ENCODE measurements at regions not wholly inside any gene's neighbourhood (a gene's known extent, or its start where the extent isn't known, plus 50 kb on each side); places are given as distances from the start of the nearest gene placed in this dataset.
"Not testable (repeated sequence)": the region's sequence is repeated elsewhere in the genome, so short reads cannot be mapped to it uniquely, and the experiment has no call there.

DNA sequence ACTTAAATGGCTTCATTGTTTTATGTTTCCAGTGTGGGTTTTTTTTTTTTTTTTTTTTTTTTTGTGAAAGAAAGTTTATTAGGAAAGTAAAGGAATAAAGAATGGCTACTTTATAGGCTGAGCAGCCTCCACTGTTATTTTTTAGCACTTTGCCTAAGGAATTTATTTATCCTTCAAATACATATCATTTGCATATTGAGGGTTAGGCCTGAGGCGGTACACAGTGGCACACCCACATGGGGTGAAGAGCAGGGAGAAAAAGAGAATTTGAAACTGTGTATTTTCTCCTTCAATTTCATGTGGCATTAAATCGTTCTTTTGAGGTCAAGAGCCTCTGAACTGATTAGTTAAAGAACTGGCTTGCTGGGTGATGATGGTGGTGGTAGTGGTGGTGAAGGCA is 1977.1 kb downstream of the KHDRBS2 start:
- WGBS = 65% methylated on average over 2 of the region's 2 CpGs
- H3K4me3 ChIP-seq (ENCODE audit: insufficient read depth in 1 of 2, low read depth in 1 of 2, low read length in 2 of 2) = not testable (repeated sequence)

More for the DNA sequence above, 1977.1 kb downstream of the KHDRBS2 start:
- H3K4me1 ChIP-seq (ENCODE audit: control insufficient read depth, insufficient read depth, low read depth, low read length); H3K36me3 ChIP-seq (ENCODE audit: control insufficient read depth in 1 of 2, insufficient read depth in 2 of 2, low read depth in 1 of 2, low read length in 2 of 2); H2BK5ac ChIP-seq (ENCODE audit: low read depth, low read length, poor library complexity, severe bottlenecking); H3K9me3 ChIP-seq (ENCODE audit: control insufficient read depth, low read length); H4K91ac ChIP-seq (ENCODE audit: low read length); H3K4me2 ChIP-seq (ENCODE audit: low read length, poor library complexity, severe bottlenecking); H2BK12ac ChIP-seq (ENCODE audit: low read length in 2 of 2); H3K27ac ChIP-seq (ENCODE audit: low read length, poor library complexity, severe bottlenecking); H3K9ac ChIP-seq (ENCODE audit: low read length); DNase-seq; H4K8ac ChIP-seq (ENCODE audit: low read length); H2BK15ac ChIP-seq (ENCODE audit: low read depth, poor library complexity, severe bottlenecking); H3K23ac ChIP-seq (ENCODE audit: low read length in 2 of 2); H2BK120ac ChIP-seq (ENCODE audit: low read depth, low read length); H2AK5ac ChIP-seq (ENCODE audit: low read length, severe bottlenecking); H3K14ac ChIP-seq (ENCODE audit: low read length in 2 of 2); H3K4ac ChIP-seq (ENCODE audit: low read depth in 1 of 2, low read length in 2 of 2); H3K27me3 ChIP-seq (ENCODE audit: control insufficient read depth in 1 of 2, insufficient read depth in 1 of 2, low read length in 2 of 2); H3K18ac ChIP-seq (ENCODE audit: low read depth in 1 of 2, low read length in 2 of 2); H2AFZ ChIP-seq (ENCODE audit: low read depth, low read length); H3K79me1 ChIP-seq (replicated peaks; ENCODE audit: low read length, poor library complexity, severe bottlenecking): not testable (repeated sequence)
